GM23338 (cell line): ENCODE measurements at regions not wholly inside any gene's neighbourhood (a gene's known extent, or its start where the extent isn't known, plus 50 kb on each side); places are given as distances from the start of the nearest gene placed in this dataset.
A peak's percentile ranks its signal among the peaks of the same experiment; 100 is the strongest.

Experiments
- ATAC-seq: fragments of 200-7000 bp; cut with Tn5 transposase; 3 replicates; pipeline ENCODE4 v1.9.1; 2020
- DNase-seq: peaks from one replicate; pipeline ENCODE4 v3.0.0-alpha.2; 2015; ENCODE audit warnings: low spot score
- H2AFZ ChIP-seq: fragments of 200-600 bp; sonication (generic); 2 replicates; pipeline ENCODE4 v1.8.0; 2016; ENCODE audit warnings: antibody characterized with exemption, mild to moderate bottlenecking, moderate library complexity
- H3F3A ChIP-seq: fragments of 200-600 bp; sonication (generic); replicated peaks from 2 replicates; pipeline ENCODE4 v1.8.0; 2017; ENCODE audit warnings: antibody characterized with exemption, mixed run types, low read depth
- H3K27ac ChIP-seq: fragments of 200-600 bp; sonication (generic); 2 replicates; pipeline ENCODE4 v1.6.1; 2016; ENCODE audit warnings: low read depth
- H3K27me3 ChIP-seq: fragments of 200-600 bp; sonication (generic); 2 replicates; pipeline ENCODE4 v1.8.0; 2016; ENCODE audit warnings: mild to moderate bottlenecking, mixed run types, moderate library complexity; ENCODE audit not compliant: insufficient read depth
- H3K36me3 ChIP-seq: fragments of 200-600 bp; sonication (generic); 2 replicates; pipeline ENCODE4 v1.8.0; 2016; ENCODE audit warnings: mild to moderate bottlenecking; ENCODE audit not compliant: insufficient read depth
- H3K4me1 ChIP-seq: fragments of 200-600 bp; sonication (generic); 2 replicates; pipeline ENCODE4 v1.8.0; 2016; ENCODE audit warnings: mild to moderate bottlenecking, moderate library complexity; ENCODE audit not compliant: insufficient read depth
- H3K4me2 ChIP-seq: fragments of 200-600 bp; sonication (generic); 2 replicates; pipeline ENCODE4 v1.7.1; 2017; ENCODE audit warnings: mixed run types
- H3K4me3 ChIP-seq: fragments of 200-600 bp; sonication (generic); 2 replicates; pipeline ENCODE4 v1.6.1; 2016; ENCODE audit warnings: mixed run types
- H3K79me2 ChIP-seq: fragments of 200-600 bp; sonication (generic); replicated peaks from 2 replicates; pipeline ENCODE4 v1.8.0; 2017; ENCODE audit warnings: mild to moderate bottlenecking; ENCODE audit not compliant: insufficient read depth
- H3K9me2 ChIP-seq: fragments of 200-600 bp; sonication (generic); 2 replicates; pipeline ENCODE4 v1.8.0; 2017; ENCODE audit not compliant: insufficient read depth
- H4K20me1 ChIP-seq: fragments of 200-600 bp; sonication (generic); replicated peaks from 2 replicates; pipeline ENCODE4 v1.8.0; 2017; ENCODE audit warnings: mild to moderate bottlenecking; ENCODE audit not compliant: insufficient read depth
- H3K27ac Mint-ChIP-seq: 2 replicates; pipeline ENCODE4 v1.8.0; 2020; ENCODE audit warnings: inconsistent platforms, mild to moderate bottlenecking, moderate library complexity, mixed read lengths
- H3K27me3 Mint-ChIP-seq: 3 replicates; pipeline ENCODE4 v1.8.0; 2022; ENCODE audit warnings: low read depth, mild to moderate bottlenecking, moderate library complexity, mixed read lengths, inconsistent platforms; ENCODE audit not compliant: insufficient read depth, poor library complexity
- H3K36me3 Mint-ChIP-seq: 3 replicates; pipeline ENCODE4 v1.8.0; 2021; ENCODE audit warnings: low read depth, mild to moderate bottlenecking, inconsistent platforms, moderate library complexity, mixed read lengths
- H3K4me1 Mint-ChIP-seq: 3 replicates; pipeline ENCODE4 v1.8.0; 2020; ENCODE audit warnings: mild to moderate bottlenecking, inconsistent platforms, mixed read lengths
- H3K4me3 Mint-ChIP-seq: 3 replicates; pipeline ENCODE4 v1.8.0; 2021; ENCODE audit warnings: moderate library complexity, mild to moderate bottlenecking, inconsistent platforms, mixed read lengths
- H3K9me3 Mint-ChIP-seq: 3 replicates; pipeline ENCODE4 v1.8.0; 2020; ENCODE audit warnings: moderate library complexity, mild to moderate bottlenecking, inconsistent platforms, mixed read lengths
- CTCF ChIP-seq, 2 experiments: fragments of 200-600 bp in 1 of 2; sonication (generic) in 1 of 2; conservative IDR thresholded peaks; 2 replicates each; pipeline versions ENCODE4 v1.5.1 to v1.6.1; 2016 to 2017; ENCODE audit warnings: antibody characterized with exemption in 2 of 2, low read depth in 2 of 2, mild to moderate bottlenecking in 2 of 2, moderate library complexity in 1 of 2
- ETS1 ChIP-seq: IDR thresholded peaks from 2 replicates; pipeline ENCODE4 v1.6.1; 2016; ENCODE audit warnings: antibody characterized with exemption
- EZH2 ChIP-seq: fragments of 200-600 bp; sonication (generic); IDR thresholded peaks from one replicate; pipeline ENCODE4 v1.8.0; 2017; ENCODE audit warnings: antibody characterized with exemption, mild to moderate bottlenecking, low read depth; ENCODE audit not compliant: unreplicated experiment
- JUNB ChIP-seq: IDR thresholded peaks from one replicate; pipeline ENCODE4 v1.6.1; 2016; ENCODE audit warnings: antibody characterized with exemption; ENCODE audit not compliant: unreplicated experiment
- POLR2AphosphoS5 ChIP-seq: IDR thresholded peaks from 2 replicates; pipeline ENCODE4 v1.6.1; 2016; ENCODE audit warnings: antibody characterized with exemption, low read depth
- REST ChIP-seq: IDR thresholded peaks from one replicate; pipeline ENCODE4 v1.6.1; 2018; ENCODE audit warnings: antibody characterized with exemption; ENCODE audit not compliant: unreplicated experiment
- STAT1 ChIP-seq: IDR thresholded peaks from one replicate; pipeline ENCODE4 v1.6.1; 2016; ENCODE audit warnings: antibody characterized with exemption; ENCODE audit not compliant: unreplicated experiment
- ZNF114 ChIP-seq: fragments of 250-450 bp; sonication (Bioruptor Pico); IDR thresholded peaks from 2 replicates; pipeline ENCODE4 v1.5.0; 2020; ENCODE audit warnings: mild to moderate bottlenecking, moderate library complexity
- ZNF331 ChIP-seq: fragments of 250-450 bp; sonication (Bioruptor Pico); IDR thresholded peaks from 2 replicates; pipeline ENCODE4 v1.5.0; 2020; ENCODE audit warnings: low read depth, mild to moderate bottlenecking, moderate library complexity
- ZNF462 ChIP-seq: fragments of 250-450 bp; sonication (Bioruptor Pico); IDR thresholded peaks from 2 replicates; pipeline ENCODE4 v1.5.0; 2020; ENCODE audit warnings: mild to moderate bottlenecking, moderate library complexity

- TF ChIP-seq ZNF462 (CRISPR knock-in tag): no peak
These were observed 202.3 kb upstream of the SMIM31 start (continued) for GRCh38 chr4:164551713-164552040.

GRCh38 chr4:164571593-164572390 lies 182.1 kb upstream of the SMIM31 start:
- Mint-ChIP-seq H3K27me3 (no peaks in the 10 kb centered on the region), H3K4me3 (no peak overlapping the region), H3K9me3 (peaks cover 4% of the 10 kb centered on the region; the same call in 2 of the 3 replicates), H3K27ac (peak overlapping the region; percentile 74; the same call in 1 of the 2 replicates), H3K4me1 (no peaks in the 10 kb centered on the region), H3K36me3 (no peaks in the 10 kb centered on the region; the same call in 2 of the 3 replicates)
- ATAC-seq (peak; percentile 62), DNase-seq (peak; percentile 48)
- Histone ChIP-seq H3K27me3 (no peaks in the 10 kb centered on the region), H4K20me1 (no peaks in the 10 kb centered on the region), H3F3A (no peaks in the 10 kb centered on the region), H2AFZ (peak overlapping the region; percentile 73; the same call in 1 of the 2 replicates), H3K9me2 (no peaks in the 10 kb centered on the region), H3K27ac (no peak overlapping the region), H3K4me3 (no peak overlapping the region), H3K36me3 (no peaks in the 10 kb centered on the region), H3K79me2 (no peaks in the 10 kb centered on the region), H3K4me2 (no peak overlapping the region), H3K4me1 (no peaks in the 10 kb centered on the region)
- TF ChIP-seq EZH2 (no peak), ZNF114 (CRISPR knock-in tag) (no peak), REST (no peak), JUNB (no peak), ZNF331 (CRISPR knock-in tag) (no peak), POLR2AphosphoS5 (no peak), STAT1 (no peak), CTCF (conservative IDR thresholded peaks at IDR 0.05; ENCODE audit: low read depth in 2 of 2) (no peak), ETS1 (no peak)
